Progenitor cell of endocrine pancreas (in vitro differentiated cells): ENCODE measurements at regions not wholly inside any gene's neighbourhood (a gene's known extent, or its start where the extent isn't known, plus 50 kb on each side); places are given as distances from the start of the nearest gene placed in this dataset.
"Not testable (repeated sequence)": the region's sequence is repeated elsewhere in the genome, so short reads cannot be mapped to it uniquely, and the experiment has no call there.

Source experiments
- DNase-seq: peaks from one replicate; pipeline ENCODE4 v3.0.0; 2021; ENCODE audit warnings: low spot score; ENCODE audit not compliant: unreplicated experiment
- H3K27ac Mint-ChIP-seq: 2 replicates; pipeline ENCODE4 v1.8.0; 2021; ENCODE audit warnings: mild to moderate bottlenecking, moderate library complexity, mixed read lengths
- H3K27me3 Mint-ChIP-seq: 2 replicates; pipeline ENCODE4 v1.8.0; 2021; ENCODE audit warnings: mixed read lengths
- H3K36me3 Mint-ChIP-seq: 2 replicates; pipeline ENCODE4 v1.8.0; 2022; ENCODE audit warnings: mixed read lengths; ENCODE audit not compliant: insufficient read depth
- H3K4me1 Mint-ChIP-seq: 2 replicates; pipeline ENCODE4 v1.8.0; 2021; ENCODE audit warnings: low read depth, mixed read lengths
- H3K4me3 Mint-ChIP-seq: 2 replicates; pipeline ENCODE4 v1.8.0; 2021; ENCODE audit warnings: low read depth, mild to moderate bottlenecking, moderate library complexity, mixed read lengths
- H3K9me3 Mint-ChIP-seq: 2 replicates; pipeline ENCODE4 v1.8.0; 2021; ENCODE audit warnings: low read depth, mixed read lengths
- TF ChIP-seq, protein P1 (sequence below): fragments of 200-600 bp; sonication (generic); IDR thresholded peaks from one replicate; pipeline ENCODE4 v1.5.0; 2021; ENCODE audit warnings: antibody characterized with exemption, mild to moderate bottlenecking; ENCODE audit not compliant: unreplicated experiment

DNA sequence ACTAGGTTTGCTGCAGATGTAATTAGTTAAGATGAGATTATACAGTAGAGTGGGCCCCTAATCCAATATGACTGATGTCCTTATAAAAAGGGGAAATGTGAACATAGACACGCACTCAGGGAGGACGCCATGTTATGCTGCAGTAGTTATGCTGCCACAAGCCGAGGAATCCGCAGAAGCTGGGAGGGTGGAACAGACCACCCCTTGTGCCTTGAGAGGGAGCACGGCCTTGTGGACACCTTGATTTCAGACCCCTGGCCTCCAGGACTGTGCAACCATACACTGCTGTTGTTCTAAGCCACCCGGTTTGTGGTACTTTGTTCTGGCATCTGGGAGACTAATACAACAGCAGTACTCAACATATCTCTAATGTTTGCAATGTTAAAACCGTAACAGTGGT is 57.9 kb upstream of the HIVEP3 start:
- H3K27me3 Mint-ChIP-seq, result peaks cover 9% of the 10 kb centered on the region
- no peak for DNase-seq
- H3K4me3 Mint-ChIP-seq, result no peak overlapping the region
- H3K4me1 Mint-ChIP-seq, result peaks cover 3% of the 10 kb centered on the region
- H3K36me3 Mint-ChIP-seq, result no peaks in the 10 kb centered on the region
- H3K27ac Mint-ChIP-seq, result no peak overlapping the region
- TF ChIP-seq, protein P1, sequence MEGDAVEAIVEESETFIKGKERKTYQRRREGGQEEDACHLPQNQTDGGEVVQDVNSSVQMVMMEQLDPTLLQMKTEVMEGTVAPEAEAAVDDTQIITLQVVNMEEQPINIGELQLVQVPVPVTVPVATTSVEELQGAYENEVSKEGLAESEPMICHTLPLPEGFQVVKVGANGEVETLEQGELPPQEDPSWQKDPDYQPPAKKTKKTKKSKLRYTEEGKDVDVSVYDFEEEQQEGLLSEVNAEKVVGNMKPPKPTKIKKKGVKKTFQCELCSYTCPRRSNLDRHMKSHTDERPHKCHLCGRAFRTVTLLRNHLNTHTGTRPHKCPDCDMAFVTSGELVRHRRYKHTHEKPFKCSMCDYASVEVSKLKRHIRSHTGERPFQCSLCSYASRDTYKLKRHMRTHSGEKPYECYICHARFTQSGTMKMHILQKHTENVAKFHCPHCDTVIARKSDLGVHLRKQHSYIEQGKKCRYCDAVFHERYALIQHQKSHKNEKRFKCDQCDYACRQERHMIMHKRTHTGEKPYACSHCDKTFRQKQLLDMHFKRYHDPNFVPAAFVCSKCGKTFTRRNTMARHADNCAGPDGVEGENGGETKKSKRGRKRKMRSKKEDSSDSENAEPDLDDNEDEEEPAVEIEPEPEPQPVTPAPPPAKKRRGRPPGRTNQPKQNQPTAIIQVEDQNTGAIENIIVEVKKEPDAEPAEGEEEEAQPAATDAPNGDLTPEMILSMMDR, result no peak
- no peaks in the 10 kb centered on the region for H3K9me3 Mint-ChIP-seq

DNA sequence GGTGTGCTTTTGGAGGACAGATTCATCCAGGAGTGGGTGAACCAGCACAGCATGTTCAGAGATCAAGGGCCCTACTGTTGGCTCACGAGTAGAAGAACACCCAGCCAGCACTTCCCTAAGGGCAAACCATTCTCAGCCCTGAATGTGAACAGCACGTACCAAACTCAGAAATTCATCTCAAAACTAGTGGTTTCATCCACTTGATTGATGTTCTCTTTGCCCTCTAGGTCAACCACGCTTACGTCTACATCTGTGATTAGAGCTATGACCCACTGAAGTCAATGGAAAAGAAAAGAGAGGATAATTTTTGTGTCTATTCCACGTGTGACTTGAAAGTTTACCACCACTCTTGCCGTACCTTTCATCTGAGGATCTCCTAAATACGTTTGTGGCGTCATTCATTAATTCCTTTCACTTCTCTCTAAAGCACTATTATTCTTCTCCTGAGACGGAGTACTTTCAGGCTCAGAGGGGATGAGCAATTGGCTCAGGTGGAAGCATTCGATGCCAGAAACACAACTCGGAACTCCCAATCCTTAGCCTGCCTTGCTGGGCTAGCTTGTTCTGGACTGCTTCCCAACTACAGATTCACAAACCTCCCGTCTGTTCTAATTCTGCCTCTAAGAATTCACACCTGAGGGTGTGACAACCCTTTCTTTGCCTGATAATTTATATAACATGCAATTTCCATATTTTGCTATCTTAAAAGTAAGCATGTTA is 57.3 kb upstream of the HIVEP3 start:
- no peaks in the 10 kb centered on the region for H3K36me3 Mint-ChIP-seq
- H3K9me3 Mint-ChIP-seq, result no peaks in the 10 kb centered on the region
- H3K4me1 Mint-ChIP-seq, result peaks cover 3% of the 10 kb centered on the region
- H3K27ac Mint-ChIP-seq, result no peak overlapping the region
- DNase-seq, result no peak
- peaks cover 8% of the 10 kb centered on the region for H3K27me3 Mint-ChIP-seq
- H3K4me3 Mint-ChIP-seq, result no peak overlapping the region
- TF ChIP-seq, protein P1, result no peak

DNA sequence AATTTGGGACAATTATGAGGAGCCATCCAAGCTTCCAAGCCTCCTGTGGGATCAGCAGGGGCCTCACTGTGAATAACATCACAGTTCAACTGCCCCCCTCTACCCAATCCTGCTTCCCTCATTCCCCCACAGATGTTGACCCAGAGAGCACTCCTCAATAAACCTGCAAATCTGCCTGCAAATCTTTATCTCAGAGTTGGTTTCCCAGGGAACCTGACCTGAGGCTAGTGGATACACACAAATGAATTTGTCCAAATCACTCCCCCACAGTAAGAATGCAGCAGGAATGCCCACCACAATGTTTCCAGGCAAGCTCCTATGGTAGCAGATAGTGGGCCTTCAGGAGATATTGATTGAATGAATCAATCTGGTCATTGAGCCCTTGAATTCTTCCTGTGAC is 56.4 kb upstream of the HIVEP3 start:
- no peaks in the 10 kb centered on the region for H3K36me3 Mint-ChIP-seq
- no peaks in the 10 kb centered on the region for H3K9me3 Mint-ChIP-seq
- no peak for DNase-seq
- H3K27me3 Mint-ChIP-seq, result peaks cover 5% of the 10 kb centered on the region
- H3K4me3 Mint-ChIP-seq, result no peak overlapping the region
- TF ChIP-seq, protein P1, result no peak
- H3K4me1 Mint-ChIP-seq, result peaks cover 3% of the 10 kb centered on the region
- no peak overlapping the region for H3K27ac Mint-ChIP-seq

DNA sequence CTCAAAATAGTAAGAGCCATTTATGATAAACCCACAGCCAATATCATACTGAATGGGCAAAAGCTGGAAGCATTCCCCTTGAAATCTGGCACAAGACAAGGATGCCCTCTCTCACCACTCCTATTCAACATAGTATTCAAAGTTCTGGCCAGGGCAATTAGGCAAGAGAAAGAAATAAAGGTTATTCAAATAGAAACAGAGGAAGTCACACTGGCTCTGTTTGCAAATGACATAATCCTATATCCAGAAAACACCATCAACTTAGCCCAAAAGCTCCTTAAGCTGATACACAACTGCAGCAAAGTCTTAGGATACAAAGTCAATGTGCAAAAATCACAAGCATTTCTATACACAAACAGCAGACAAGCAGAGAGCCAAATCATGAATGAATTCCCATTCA is 49.8 kb upstream of the HIVEP3 start:
- H3K27me3 Mint-ChIP-seq, DNase-seq, H3K4me3 Mint-ChIP-seq, H3K27ac Mint-ChIP-seq, H3K36me3 Mint-ChIP-seq, H3K4me1 Mint-ChIP-seq: not testable (repeated sequence)
- H3K9me3 Mint-ChIP-seq, result peaks cover 21% of the 10 kb centered on the region
